NCI-H524 (cell line): ENCODE measurements at regions not wholly inside any gene's neighbourhood (a gene's known extent, or its start where the extent isn't known, plus 50 kb on each side); places are given as distances from the start of the nearest gene placed in this dataset.

Experiments
- DNase-seq, 2 experiments: peaks; one replicate each; lab custom pipeline; 2025; lab: John Stamatoyannopoulos, UW

DNA sequence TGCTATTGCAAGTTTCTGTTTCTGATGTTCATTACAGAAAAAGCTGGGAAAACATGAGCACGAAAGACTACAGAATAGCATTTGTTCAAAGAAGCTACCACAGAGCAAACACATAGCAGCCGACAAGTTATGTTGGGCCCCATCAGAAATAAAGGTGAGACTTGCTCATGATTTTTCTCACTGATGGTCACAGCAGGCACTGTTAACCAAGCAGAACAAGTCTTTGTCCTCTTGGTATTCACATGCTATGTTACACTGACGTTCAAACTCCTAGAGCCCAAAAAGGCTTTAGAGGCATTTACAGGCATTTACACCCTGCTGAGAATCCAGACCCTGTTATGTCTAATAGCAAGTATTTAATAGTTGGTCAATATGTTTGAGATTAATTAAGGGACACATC is 235.0 kb upstream of the HNMT start:
- no peak for DNase-seq

DNA sequence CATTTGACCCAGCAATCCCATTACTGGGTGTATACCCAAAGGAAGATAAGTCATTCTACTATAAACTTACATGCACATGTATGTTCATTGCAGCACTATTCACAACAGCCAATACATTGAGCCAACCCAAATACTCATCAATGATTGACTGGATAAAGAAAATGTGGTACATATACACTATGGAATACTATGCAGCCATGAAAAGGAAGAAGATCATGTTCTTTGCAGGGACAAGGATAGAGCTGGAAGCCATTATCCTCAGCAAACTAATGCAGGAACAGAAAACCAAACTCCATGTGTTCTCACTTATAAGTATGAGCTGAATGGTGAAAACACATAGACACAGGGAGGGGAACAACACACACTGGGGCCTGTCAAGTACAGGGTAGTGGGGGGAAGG is 226.7 kb upstream of the HNMT start:
- DNase-seq: no peak

DNA sequence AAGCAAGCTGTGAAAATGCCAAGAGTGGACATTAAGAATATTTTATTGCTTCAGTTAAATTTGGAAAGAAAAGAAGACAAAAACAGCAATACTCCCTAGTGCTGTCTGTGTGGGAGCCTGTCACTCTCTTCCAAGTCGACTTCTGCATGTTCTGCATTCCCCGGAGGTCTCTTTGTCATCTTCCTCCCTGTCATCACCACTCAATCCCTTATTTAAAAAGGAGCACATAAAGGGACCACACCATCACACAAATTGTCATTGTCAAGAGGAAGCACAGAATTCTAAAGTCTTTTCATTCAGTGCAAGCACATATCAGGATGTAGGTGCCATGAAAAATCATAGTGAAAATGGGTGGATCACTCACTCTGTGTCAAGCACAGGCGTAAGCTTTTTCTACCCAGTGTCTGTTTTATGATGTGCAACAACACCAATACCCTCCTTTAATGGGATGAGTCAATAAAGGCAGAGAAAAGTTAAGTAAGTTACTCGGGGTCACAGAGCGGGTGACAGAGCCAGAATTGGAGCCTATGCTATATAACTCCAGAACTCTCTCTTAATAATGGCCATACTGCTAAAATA is 222.4 kb upstream of the HNMT start:
- no peak for DNase-seq

DNA sequence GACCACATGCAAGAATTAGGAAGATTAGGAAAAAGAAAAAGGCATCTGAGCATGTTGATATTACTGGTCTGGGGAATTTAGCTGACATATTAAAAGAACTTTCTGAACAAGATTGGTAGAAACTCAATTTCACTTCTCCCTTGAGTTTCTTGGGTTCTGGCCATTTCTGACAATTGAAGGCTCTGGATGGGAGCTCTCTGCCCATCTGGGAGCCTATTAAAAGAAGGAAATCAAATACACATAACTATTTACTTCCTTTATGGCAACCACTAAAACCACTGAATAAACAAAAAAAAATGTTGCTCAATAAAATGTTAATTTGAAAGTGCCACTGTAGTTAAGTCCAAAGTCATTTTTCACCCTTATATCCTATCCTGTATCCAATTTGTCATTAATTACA is 216.8 kb upstream of the HNMT start:
- DNase-seq: no peak

DNA sequence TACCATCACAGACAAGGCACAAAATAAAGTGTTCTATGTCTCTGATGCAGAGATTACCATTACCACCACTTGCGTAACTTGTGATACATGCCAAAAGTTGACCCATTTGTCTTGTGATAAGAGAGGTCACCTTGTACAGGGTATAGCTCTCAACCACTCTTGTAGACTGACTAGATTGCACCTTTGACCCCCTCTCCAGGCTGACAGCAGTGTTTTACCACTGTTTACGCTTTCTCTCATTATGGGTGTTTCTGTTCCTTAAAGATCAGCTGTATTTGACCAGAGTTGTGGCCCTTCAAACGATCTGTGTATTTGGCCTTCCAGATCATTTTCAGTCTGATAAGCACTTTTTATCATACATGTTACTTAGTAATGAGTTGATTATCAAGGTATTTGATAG is 215.7 kb upstream of the HNMT start:
- no peak for DNase-seq

DNA sequence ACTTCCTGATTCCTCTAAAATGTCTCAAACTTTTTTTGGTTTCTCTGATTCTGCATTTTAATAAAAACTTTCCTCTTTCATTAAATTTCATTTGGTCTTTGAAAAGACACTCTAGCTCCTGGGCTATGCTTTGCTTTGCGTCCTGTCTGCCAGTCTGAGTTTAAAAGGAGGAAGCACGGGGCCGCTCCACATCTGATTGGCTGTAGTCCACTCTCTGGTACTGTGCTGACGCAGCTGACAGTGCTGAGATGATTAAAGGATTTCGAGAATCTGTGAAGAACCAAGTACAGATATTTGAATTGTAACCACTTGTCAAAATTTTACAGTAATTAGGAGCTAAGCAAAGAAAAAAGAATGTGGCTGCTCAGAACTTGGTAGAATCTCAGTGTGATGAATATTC is 199.6 kb upstream of the HNMT start:
- DNase-seq: no peak

DNA sequence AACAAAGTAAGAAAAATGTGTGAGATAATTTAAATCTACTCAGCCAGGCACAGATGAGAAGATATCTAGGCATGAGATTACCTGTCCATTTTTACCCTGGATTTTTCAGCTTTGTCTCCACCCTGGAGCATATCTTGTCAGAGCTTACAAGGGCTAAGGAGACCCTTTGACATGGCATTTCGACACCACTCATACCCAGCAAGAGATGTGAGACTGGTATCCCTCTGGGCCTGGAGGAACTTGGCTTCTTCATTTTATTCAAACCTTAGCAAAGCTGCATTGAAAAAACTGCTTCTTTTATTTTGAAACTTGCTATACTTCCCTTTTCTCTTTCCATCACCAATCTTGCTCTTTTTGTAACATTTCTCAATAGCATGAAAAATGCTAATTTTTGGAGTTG is 194.9 kb upstream of the HNMT start:
- no peak for DNase-seq

DNA sequence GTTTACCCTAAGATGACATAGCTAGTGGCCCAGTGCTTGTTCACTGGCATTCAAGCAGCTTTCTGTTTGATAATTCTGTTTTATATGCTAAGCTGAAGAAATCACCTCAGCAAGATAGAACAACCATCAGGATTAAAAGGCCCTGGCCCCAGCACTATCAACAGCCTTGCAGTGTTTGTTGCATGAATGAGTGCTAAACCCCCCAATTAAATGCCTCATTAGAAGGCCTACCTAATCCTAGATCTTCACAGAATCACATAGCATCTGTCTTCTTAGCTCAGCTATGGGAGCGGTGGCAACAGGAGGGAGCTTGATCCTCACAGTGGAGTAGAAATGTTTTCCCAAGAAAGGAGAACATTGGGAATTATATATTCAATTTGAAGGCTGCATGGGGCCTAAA is 194.1 kb upstream of the HNMT start:
- DNase-seq: peak; percentile 64 to 91

DNA sequence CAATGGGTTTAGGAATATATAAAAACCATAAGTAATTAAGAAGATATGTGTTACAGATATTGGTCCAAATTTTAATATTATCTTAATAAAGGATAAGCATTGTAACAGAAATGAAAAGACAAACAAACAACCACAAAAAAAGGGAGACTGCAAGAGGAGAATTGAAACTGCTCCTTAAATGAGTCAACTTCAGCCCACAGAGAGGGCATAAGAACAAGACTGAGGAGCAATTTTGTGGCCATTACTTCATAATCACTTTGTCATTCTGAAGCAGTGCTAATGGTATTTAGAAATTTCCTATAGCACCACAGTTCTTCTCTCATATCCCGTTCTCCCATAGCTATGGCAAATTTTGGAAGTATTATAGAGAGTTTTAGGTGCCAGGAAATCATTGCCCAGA is 193.2 kb upstream of the HNMT start:
- no peak for DNase-seq

DNA sequence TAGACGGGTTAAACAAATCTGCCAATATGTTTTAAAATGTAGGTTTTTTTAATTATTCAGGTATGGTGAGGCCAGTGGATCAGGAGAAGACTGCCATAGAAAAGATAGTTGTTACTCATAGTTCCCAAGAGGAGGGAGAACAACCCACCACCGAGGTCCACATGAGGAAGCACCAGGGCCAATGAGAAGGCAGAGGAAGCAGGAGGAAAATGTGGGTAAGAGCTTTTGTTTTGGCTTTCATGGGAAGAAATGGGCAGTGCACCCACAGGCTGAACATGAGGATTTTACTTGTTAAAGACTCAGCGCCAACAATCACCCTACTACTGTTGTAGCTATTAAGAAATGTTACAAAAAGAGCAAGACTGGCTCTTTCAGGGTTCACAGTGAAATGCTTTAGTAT is 191.8 kb upstream of the HNMT start:
- no peak for DNase-seq

DNA sequence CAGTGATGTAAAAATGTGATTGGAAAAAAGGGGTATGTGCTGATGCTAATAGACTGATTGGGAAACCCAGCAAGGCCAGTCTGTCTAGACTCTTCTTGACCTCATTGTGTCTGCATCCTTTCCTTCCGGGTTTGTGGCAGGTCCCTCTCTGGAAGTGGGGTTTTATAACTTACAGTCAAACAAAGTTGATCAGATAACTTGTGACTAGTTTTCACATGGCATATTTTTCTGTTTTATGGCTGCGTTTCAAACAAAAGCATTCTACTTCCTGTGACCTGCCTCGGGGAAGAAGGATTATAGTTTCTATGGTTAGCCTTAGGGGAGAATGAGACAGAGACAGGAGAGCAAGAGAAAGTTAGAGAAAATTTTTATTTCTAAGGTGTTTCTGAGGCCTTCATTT is 188.7 kb upstream of the HNMT start:
- no peak for DNase-seq

DNA sequence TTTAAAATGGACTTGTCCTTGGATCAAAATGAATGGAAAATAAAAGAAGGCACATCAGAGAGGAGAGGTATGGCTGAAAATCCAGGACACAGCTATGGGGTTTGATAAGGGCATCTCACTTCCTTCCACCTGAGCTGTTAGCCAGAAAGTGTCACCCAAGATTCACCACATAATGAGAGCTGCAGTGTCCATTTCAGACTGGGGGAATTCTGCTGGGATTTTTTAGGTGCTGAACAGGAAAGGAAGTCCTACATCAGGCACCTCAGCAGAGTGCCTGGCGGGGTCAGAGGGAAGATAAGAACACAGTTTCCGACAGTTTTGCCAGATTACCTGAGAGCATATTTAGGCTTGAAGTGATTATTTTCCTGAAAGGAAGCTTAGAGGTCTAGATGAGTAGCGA is 187.6 kb upstream of the HNMT start:
- no peak for DNase-seq

DNA sequence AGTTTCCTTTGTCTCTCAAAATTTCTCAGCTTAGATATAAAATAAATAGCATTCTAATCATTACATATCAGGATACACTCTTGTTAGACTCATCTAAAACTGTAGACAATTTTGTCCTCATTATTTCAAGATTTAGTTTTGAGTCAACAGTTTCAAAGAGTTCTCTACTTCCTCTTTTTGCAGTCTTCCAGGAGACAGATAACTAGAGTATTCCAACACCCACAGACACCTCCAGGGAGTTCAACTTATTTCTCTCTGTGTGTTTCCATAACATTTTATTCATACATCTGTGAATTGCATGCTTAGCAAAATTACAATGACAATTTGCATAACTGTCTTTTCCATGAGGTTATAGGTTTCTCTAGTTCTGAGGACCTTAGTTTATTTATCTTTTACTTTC is 166.6 kb upstream of the HNMT start:
- no peak for DNase-seq

DNA sequence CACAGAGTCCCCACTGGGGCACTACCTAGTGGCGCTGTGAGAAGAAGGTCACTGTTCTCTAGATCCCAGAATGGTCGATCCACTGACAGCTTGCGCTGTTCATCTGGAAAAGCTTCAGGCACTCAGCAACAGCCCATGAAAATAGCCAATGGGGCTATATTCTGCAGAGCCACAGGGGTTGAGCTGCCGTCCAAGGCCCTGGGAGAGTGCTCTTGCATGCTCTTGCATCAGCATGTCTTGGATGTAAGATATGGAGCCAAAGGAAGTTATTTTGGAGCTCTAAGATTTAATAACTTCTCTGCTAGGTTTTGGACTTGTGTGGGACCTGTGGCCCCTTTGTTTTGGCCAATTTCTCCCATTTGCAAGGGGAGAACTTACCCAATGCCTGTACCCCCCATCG is 164.7 kb upstream of the HNMT start:
- DNase-seq: no peak

DNA sequence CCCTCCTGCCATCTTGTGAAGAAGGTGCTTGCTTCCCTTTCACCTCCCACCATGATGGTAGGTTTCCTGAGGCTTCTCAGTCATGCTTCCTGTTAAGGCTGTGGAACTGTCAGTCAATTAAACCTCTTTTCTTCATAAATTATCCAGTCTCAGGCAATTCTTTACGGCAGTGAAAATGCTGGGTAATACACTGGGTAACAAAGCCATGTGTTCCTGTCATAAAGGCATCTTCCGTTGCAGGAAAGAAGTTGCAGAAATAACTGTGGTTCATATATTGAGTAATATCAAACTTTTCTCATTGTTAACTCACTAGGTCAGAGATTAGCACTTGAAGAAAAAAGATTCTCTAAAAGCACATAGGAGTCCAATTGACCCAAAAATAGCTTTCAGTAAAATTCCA is 163.9 kb upstream of the HNMT start:
- DNase-seq: no peak

DNA sequence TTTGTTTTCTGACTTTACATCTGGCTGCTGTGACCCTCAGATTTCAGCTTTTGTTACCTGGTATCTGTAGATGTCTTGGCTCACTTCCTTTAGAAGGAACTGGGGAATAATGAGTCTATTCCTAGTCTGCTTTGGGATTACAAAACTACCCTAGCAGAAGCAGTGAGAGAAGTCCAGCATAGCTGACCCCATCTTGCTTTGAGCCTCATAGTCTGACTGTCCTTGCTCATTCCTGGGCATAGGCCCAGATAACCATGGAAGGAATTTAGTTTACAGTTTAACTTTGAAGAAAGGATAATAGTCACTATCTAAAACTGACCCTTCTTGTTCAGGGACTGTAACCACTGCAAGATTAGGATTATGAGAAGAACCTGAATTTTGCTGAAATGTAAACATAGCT is 163.0 kb upstream of the HNMT start:
- DNase-seq: no peak

DNA sequence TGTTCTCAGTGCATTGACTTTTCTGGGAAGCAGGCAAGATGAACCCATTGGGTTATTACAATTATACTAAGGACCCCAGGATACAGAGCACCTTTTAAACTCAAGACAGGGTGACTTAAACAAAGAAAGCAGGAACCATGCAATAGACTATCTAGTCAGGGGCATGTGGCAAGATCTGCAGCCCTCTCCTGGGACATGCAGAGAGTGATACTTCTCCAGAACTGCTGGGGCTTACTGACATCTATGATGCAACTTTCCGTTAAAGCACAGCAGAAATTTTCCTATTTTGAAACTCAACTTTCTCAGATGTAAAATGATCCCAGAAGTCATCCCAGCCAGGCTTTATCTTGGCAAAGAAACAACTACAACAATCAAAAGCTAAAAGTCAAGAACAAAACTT is 162.2 kb upstream of the HNMT start:
- DNase-seq: no peak

DNA sequence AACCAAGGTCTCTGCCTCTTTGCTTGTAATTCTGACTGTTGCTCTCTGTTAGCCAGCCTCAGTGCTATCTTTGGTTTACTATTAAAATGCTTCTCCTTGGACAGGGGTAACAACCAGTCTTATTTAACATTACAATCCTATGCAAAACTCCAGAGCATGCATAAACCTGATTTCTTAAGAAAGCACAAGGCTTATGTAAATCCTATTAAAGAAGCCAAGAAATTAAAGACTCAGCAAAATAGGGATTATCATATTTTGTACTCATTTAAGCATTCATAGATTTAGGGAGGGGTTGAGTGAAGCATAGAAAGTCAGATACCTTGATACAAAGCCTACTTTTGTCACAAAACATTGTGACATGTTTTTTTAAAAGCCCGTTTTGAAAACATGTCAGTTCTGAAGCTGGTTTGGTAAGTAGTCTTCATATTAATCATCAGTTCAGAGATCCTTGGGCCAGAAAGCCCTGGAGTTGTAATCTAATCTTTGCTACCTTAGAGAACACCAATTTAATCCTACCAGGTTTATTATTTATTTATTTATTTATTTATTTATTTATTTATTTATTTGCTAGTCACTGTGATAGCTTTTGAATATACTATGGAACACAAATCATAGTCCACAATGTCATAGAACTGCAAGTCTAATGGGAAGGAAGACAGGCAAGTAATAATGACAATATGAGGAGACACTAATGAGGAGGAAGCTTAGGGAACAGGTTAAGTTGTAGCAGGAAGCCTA is 158.0 kb upstream of the HNMT start:
- DNase-seq: no peak

DNA sequence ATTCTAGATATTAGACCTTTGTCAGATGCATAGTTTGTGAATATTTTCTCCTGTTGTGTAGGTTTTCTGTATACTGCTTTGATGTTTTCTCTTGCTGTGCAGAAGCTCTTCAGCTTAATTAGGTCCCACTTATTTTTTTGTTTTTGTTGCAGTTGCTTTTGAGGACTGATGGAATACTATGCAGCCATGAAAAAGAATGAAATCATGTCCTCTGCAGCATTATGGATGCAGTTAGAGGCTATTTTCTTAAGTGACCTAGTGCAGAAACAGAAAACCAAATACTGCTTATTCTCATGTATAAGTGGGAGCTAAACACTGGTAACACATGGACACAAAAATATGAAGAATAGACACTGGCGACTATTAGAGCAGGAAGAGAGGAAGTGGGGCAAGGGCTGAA is 155.0 kb upstream of the HNMT start:
- no peak for DNase-seq

DNA sequence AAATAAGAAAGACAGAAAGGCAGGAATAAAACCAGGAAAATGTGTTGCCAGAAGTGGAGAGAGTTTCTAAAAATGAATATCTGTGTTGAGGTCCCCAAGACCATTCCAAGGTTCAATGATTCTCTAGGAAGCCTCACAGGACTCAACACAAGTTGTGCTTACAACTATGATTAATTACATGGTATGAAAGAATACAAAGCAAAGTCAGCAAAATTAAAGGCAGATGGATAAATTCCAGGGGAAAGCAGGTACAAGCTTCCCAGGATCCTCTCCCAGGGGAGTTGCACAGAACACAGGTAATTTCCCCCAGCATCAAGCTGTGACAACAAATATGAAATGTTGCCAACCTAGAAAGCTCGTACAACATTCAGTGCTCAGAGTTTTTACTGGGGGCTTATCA is 154.4 kb upstream of the HNMT start:
- DNase-seq: no peak

DNA sequence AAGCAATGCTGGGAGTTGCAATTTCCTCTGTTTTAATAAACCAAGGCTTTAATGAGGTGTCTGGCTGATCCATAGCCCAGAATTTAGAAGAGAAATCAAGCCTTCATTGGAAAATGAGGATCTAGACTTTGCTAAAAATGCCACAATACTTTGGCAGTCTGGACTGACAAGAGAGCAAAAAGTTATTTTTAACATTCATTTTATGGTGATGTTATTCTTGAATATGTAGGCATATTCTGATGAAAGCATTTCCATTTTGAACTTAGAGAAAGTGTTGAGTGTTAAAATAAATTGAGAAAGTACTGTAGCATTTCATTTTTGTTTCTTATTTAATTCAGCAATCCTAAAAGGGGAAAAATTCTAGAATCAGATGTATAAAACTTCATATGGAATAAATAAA is 151.8 kb upstream of the HNMT start:
- no peak for DNase-seq

DNA sequence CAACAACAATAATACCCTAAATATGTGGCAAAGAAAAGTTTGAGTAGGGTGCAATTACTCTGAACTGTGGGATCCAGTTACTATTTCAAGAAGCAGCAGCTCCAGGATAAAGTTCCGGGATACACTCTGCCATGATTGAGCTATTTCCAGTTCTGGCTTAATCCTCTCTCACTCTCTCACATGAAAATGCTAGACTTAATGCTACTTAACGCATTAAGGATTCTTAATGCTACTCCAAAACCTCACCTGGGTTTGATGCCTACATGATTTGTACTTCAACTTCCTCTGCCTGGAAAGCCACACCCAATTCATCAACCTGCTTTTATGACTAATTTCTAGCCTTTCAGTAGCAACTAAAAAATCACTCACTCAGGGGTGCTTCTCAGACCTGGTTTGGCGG is 151.1 kb upstream of the HNMT start:
- DNase-seq: peak; percentile 73 to 86

DNA sequence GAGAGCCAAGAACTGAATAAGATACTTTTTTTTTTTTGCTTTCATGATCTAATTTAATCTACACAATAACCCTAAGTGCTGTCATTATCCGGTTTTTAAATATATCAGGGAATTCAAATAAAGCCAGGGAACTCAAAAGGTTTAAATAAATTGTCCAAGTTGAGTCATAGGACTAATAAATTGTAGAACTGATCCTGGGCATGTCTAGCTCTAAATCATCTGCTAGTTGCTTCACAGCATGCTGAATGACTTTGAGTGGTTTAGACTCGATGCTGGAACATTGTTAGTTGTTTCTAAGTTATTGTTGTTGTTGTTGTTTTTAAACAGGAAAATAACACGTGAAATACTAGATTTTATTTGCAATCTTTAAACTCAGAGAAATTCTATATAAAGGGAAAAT is 147.2 kb upstream of the HNMT start:
- no peak for DNase-seq

DNA sequence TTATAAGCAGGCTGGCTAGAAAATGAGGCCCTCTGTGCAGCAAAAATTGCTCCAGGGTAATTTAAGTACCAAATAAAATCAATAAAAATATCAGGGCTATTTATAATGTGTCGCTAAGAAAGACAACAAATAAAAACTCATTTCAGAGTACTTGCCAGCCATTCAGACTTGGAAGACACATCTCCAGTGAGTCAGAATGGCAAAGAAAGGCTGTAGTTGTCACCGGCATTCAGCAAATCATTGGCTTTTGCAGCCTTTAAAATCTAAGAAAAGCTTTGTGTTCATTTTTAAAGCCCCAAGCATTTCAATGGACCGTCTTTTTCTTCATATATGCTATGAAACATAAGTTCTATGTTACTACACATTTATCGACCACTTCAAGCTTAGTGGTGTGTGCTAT is 141.1 kb upstream of the HNMT start:
- no peak for DNase-seq
